B cell (primary cell): ENCODE measurements at regions not wholly inside any gene's neighbourhood (a gene's known extent, or its start where the extent isn't known, plus 50 kb on each side); places are given as distances from the start of the nearest gene placed in this dataset.

ENCODE experiments used
- EZH2 ChIP-seq: IDR thresholded peaks from 2 replicates; pipeline ENCODE4 v1.6.1; 2012; ENCODE audit warnings: borderline replicate concordance, low read depth, mild to moderate bottlenecking, moderate library complexity, low read length; ENCODE audit not compliant: insufficient read depth, poor library complexity, severe bottlenecking
- TF ChIP-seq, protein P1 (sequence below): fragments of 200-600 bp; IDR thresholded peaks from one replicate; pipeline ENCODE4 v1.8.0; 2022; ENCODE audit warnings: antibody characterized with exemption, mild to moderate bottlenecking

DNA sequence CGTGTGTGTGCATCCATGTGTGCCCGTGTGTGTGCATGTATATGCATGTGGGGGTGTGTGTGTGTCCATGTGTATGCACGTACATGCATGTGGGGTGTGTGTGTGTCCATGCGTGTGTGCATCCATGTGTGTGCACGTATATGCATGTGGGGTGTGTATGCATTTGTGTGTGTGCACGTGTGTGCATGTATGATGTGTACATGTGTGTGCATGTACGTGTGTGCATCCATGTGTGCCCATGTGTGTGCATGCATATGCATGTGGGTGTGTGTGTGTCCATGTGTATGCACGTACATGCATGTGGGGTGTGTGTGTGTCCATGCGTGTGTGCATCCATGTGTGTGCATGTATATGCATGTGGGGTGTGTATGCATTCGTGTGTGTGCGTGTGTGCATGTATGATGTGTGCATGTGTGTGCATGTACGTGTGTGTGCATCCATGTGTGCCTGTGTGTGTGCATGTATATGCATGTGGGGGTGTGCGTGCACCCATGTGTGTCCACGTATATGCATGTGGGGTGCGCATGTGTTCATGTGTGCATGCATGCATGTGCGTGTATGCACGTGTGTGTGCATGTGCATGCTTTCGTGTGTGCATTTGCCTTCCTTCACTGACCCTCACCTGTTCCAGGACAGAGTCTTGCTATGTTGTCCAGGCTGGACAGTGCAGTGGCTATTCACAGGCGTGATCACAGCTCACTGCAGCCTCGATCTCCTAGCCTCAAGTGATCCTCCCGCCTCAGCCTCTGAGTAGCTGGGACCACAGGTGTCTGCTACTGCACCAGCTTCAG is 129.6 kb upstream of the TNRC6C start:
- no peak for TF ChIP-seq EZH2
- TF ChIP-seq, protein P1, sequence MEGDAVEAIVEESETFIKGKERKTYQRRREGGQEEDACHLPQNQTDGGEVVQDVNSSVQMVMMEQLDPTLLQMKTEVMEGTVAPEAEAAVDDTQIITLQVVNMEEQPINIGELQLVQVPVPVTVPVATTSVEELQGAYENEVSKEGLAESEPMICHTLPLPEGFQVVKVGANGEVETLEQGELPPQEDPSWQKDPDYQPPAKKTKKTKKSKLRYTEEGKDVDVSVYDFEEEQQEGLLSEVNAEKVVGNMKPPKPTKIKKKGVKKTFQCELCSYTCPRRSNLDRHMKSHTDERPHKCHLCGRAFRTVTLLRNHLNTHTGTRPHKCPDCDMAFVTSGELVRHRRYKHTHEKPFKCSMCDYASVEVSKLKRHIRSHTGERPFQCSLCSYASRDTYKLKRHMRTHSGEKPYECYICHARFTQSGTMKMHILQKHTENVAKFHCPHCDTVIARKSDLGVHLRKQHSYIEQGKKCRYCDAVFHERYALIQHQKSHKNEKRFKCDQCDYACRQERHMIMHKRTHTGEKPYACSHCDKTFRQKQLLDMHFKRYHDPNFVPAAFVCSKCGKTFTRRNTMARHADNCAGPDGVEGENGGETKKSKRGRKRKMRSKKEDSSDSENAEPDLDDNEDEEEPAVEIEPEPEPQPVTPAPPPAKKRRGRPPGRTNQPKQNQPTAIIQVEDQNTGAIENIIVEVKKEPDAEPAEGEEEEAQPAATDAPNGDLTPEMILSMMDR = no peak
